Stomach (tissue), 8 donors: ENCODE measurements at regions not wholly inside any gene's neighbourhood (a gene's known extent, or its start where the extent isn't known, plus 50 kb on each side); places are given as distances from the start of the nearest gene placed in this dataset.

Source experiments
- DNase-seq, 2 donors: peaks; one replicate each; pipeline versions ENCODE4 v3.0.0 to v3.0.0-alpha.2; 2013 to 2019
- H3K27ac ChIP-seq, 5 donors: fragments of 200-600 bp in 4 of 5; sonication (generic) in 4 of 5; one replicate each; pipeline ENCODE4 v1.5.1; 2013 to 2019; ENCODE audit warnings: mild to moderate bottlenecking in 1 of 5, moderate library complexity in 1 of 5
- H3K27me3 ChIP-seq, 3 donors: fragments of 200-600 bp; sonication (generic); one replicate each; pipeline ENCODE4 v1.5.1; 2017 to 2019; ENCODE audit warnings: mixed run types in 1 of 3
- H3K36me3 ChIP-seq, 4 donors: fragments of 200-600 bp; sonication (generic); 1 replicate in 3 of 4; 2 replicates in 1 of 4; pipeline ENCODE4 v1.5.1; 2016 to 2019
- H3K4me1 ChIP-seq, 4 donors: fragments of 200-600 bp; sonication (generic); one replicate each; pipeline ENCODE4 v1.5.1; 2016 to 2019
- H3K4me3 ChIP-seq, 4 donors: fragments of 200-600 bp; sonication (generic) in 3 of 4; one replicate each; pipeline ENCODE4 v1.5.1; 2016 to 2019; ENCODE audit warnings: mild to moderate bottlenecking in 1 of 4
- H3K9me3 ChIP-seq, 4 donors: fragments of 200-600 bp; sonication (generic); one replicate each; pipeline ENCODE4 v1.5.1; 2016 to 2019
- EP300 ChIP-seq: sonication (generic); formaldehyde crosslinking; IDR thresholded peaks from one replicate; pipeline ENCODE4 v1.6.1; 2017; ENCODE audit warnings: antibody characterized with exemption
- POLR2A ChIP-seq, 4 donors: fragments of 450-650 bp; IDR thresholded peaks; one replicate each; pipeline ENCODE4 v1.6.1; 2016; ENCODE audit warnings: antibody characterized with exemption in 4 of 4, control low read depth in 2 of 4, mild to moderate bottlenecking in 1 of 4, moderate library complexity in 1 of 4
- POLR2AphosphoS5 ChIP-seq, 3 donors: sonication (generic); formaldehyde crosslinking; IDR thresholded peaks; one replicate each; pipeline ENCODE4 v1.6.1; 2016; ENCODE audit warnings: antibody characterized with exemption in 3 of 3
- WGBS, 5 donors: extraction: QIAGEN DNeasy Blood & Tissue Kit in 3 of 5; methylation state at CpG; one replicate each; pipeline versions ENCODE4 v1.1.5 to v1.1.7; 2013 to 2018; 5-methylcytosine and 5-hydroxymethylcytosine counted together
- intact Hi-C: fragments of 100-400 bp; cut with DNase I; formaldehyde crosslinking; loops from one replicate; pipeline ENCODE4 v1.15.1; 2023; ENCODE audit warnings: low total_unique reads
- TF ChIP-seq, protein P1 (sequence below), 7 experiments: fragments of 450-650 bp in 4 of 7; fragments of 200-600 bp in 3 of 7; sonication (generic) in 3 of 7; IDR thresholded peaks; one replicate each; pipeline ENCODE4 v1.5.1; 2016 to 2019; ENCODE audit warnings: antibody characterized with exemption in 7 of 7, control low read depth in 2 of 7, mild to moderate bottlenecking in 1 of 7
- donor health status: healthy with polysubstance abuse.
- donor health status: Bipolar disorder and iron deficiency.
- donor health status: healthy.

DNA sequence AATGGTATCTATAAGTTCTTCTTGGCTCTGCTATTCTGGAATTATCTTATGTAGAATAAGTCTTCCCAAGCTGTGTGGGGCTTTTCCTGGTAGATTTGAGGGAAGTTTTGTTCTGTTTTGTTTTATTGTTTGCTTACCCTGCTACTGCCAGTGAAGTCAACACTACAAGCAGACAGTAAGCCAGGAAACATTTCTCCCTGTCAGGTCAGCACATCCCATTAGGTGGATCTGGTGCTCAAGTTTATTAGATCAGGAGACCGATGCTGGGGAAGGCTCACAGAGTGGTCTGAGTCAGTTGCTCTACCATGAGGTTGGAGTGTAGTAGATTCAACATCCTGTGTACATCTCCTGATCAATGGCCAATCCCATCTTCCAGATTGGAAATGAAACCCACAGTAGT, 79.1 kb downstream of the ADRB2 start:
- no peaks in the 10 kb centered on the region for H3K9me3 ChIP-seq
- no peak overlapping the region for H3K4me3 ChIP-seq
- peaks cover 12 to 44% (median 26%) of the 10 kb centered on the region in 4 donors for H3K4me1 ChIP-seq
- no peak for TF ChIP-seq POLR2AphosphoS5 (IDR thresholded peaks at IDR 0.05)
- no peak for TF ChIP-seq EP300
- TF ChIP-seq, protein P1, sequence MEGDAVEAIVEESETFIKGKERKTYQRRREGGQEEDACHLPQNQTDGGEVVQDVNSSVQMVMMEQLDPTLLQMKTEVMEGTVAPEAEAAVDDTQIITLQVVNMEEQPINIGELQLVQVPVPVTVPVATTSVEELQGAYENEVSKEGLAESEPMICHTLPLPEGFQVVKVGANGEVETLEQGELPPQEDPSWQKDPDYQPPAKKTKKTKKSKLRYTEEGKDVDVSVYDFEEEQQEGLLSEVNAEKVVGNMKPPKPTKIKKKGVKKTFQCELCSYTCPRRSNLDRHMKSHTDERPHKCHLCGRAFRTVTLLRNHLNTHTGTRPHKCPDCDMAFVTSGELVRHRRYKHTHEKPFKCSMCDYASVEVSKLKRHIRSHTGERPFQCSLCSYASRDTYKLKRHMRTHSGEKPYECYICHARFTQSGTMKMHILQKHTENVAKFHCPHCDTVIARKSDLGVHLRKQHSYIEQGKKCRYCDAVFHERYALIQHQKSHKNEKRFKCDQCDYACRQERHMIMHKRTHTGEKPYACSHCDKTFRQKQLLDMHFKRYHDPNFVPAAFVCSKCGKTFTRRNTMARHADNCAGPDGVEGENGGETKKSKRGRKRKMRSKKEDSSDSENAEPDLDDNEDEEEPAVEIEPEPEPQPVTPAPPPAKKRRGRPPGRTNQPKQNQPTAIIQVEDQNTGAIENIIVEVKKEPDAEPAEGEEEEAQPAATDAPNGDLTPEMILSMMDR (IDR thresholded peaks at IDR 0.05) = no peak
- TF ChIP-seq POLR2A (IDR thresholded peaks at IDR 0.05) = no peak
- DNase-seq = no peak
- H3K27ac ChIP-seq = peak overlapping the region in 3 of 5 donors; percentile 48 to 67 (median 52)
- no peaks in the 10 kb centered on the region for H3K36me3 ChIP-seq
- WGBS, 5 donors = 93 to 100% (median 96%) methylated on average over 1 of the region's 1 CpG
- intact Hi-C loops = no loop called here
- H3K27me3 ChIP-seq = no peaks in the 10 kb centered on the region

DNA sequence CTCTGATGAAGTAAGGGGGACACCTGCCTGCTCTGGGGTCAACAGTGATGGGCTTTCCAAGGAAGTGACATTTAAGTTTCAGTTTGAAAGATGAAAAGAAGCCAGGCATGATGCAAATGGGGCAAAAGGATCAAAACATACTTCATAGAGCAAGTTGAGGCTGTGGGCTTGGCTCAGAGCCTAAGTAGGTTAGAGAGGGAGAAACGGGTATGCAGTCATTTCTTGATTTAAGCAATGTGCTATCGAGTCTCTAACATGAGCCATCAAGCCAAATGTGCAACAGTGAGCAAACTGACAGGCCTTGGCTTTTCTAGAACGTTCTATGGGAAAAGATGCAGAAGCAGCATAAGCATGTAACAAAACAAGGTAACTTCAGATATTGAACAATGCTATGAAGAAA, 80.6 kb downstream of the ADRB2 start:
- no peak overlapping the region for H3K27ac ChIP-seq
- no peaks in the 10 kb centered on the region for H3K9me3 ChIP-seq
- WGBS, 5 donors = 63 to 88% (median 81%) methylated on average over 3 of the region's 3 CpGs
- no peak overlapping the region for H3K4me3 ChIP-seq
- TF ChIP-seq POLR2A (IDR thresholded peaks at IDR 0.05) = no peak
- TF ChIP-seq EP300 = no peak
- TF ChIP-seq POLR2AphosphoS5 (IDR thresholded peaks at IDR 0.05) = no peak
- TF ChIP-seq, protein P1 (IDR thresholded peaks at IDR 0.05) = no peak
- intact Hi-C loops = no loop called here
- no peaks in the 10 kb centered on the region for H3K27me3 ChIP-seq
- H3K4me1 ChIP-seq = peaks cover 15 to 50% (median 36%) of the 10 kb centered on the region in 4 donors
- no peak for DNase-seq
- no peaks in the 10 kb centered on the region for H3K36me3 ChIP-seq

DNA sequence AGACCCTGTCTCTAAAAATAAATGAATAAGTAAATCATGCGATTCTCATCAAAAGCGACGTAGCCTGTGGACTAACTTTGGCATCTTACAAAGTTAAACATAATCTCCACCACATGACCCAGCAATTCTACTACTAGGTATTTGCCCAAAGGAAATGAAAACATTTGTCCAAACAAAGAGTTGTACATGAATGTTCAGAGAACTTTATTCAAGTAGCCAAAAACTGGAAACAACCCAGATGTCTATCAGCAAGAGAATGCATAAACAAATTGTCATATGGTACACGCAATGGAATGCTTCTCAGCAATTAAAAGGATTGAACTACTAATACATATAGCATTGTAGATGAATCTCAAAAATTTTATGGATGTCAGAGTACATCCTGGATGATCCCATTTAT, 82.6 kb downstream of the ADRB2 start:
- Histone ChIP-seq H3K36me3 (no peaks in the 10 kb centered on the region), H3K4me1 (peaks cover 25 to 69% (median 42%) of the 10 kb centered on the region in 4 donors), H3K4me3 (no peak overlapping the region), H3K27ac (peak overlapping the region in 1 of 5 donors; percentile 71), H3K27me3 (no peaks in the 10 kb centered on the region), H3K9me3 (no peaks in the 10 kb centered on the region)
- DNase-seq = no peak
- TF ChIP-seq POLR2A (IDR thresholded peaks at IDR 0.05) (no peak), POLR2AphosphoS5 (IDR thresholded peaks at IDR 0.05) (no peak), EP300 (no peak)
- TF ChIP-seq, protein P1 (IDR thresholded peaks at IDR 0.05) = no peak
- 6 to 29% (median 20%) methylated on average over 4 of the region's 4 CpGs for WGBS, 5 donors
- intact Hi-C loops = no loop called here

DNA sequence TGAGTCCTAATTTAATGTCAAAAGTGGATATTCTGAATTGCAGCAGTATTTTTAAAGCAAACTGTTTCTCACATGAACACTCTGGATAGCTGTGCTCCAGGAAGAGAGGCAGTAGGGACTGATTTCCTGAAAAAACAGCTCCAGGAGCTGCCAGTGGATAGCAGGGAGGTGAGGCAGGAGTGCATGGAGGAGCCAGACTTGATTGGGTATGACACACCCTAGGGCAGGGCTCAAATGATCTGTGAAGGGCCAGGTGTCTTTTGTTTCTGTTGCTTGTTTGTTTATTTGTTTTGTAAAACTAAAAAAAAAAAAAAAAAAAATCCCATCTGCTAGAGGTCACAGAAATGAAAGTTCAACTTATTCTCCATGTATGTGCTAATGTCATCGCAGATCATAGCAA, 83.4 kb downstream of the ADRB2 start:
- Histone ChIP-seq H3K4me3 (no peak overlapping the region), H3K36me3 (no peaks in the 10 kb centered on the region), H3K9me3 (no peaks in the 10 kb centered on the region), H3K27ac (peak overlapping the region in 4 of 5 donors; percentile 9 to 71 (median 42)), H3K4me1 (peaks cover 23 to 69% (median 45%) of the 10 kb centered on the region in 4 donors), H3K27me3 (no peaks in the 10 kb centered on the region)
- intact Hi-C loops = no loop called here
- TF ChIP-seq POLR2A (IDR thresholded peaks at IDR 0.05) (no peak), POLR2AphosphoS5 (IDR thresholded peaks at IDR 0.05) (no peak), EP300 (no peak)
- TF ChIP-seq, protein P1 (IDR thresholded peaks at IDR 0.05) = no peak
- WGBS, 5 donors = 89 to 100% (median 93%) methylated on average over 1 of the region's 1 CpG
- DNase-seq = no peak
